GDM1 (cell line): ENCODE measurements at regions not wholly inside any gene's neighbourhood (a gene's known extent, or its start where the extent isn't known, plus 50 kb on each side); places are given as distances from the start of the nearest gene placed in this dataset.

Experiments used
- DNase-seq: peaks from one replicate; lab custom pipeline; 2025; lab: John Stamatoyannopoulos, UW

- no peak for DNase-seq
Measured at GRCh38 chr4:22949161-22949855, 256.6 kb downstream of the GBA3 start.

GRCh38 chr4:22947851-22948250 lies 255.1 kb downstream of the GBA3 start:
- no peak for DNase-seq

DNA sequence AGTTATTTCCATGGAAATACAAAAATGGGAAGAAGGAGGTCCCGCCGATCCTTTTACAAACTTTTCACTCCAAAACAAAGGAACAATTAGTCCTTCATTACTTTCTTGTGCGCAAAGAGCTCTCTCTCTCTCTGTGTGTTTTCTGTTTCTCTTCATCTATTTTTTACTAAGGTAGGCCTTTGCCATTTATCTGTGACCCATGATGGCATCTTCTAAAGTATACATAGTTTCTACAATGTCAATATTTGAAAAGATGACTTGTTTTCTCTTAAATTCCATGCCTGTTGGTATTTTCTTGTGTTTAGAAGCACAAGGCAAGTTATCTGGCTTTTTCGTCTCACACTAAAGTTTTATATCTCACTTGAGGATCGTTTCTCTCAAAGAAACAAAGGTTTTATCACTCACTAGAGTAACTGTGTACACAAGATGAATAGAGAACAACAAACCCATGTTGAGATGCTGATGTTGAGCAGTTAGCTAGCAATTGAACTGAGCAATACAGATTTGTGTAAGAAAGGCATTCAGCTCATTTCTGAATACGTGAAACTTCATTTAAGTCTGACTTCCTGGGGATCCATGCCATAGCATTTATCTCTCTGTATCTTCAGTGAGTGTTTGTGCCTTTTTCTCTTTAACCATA lies 250.3 kb downstream of the GBA3 start:
- no peak for DNase-seq

- no peak for DNase-seq
Measured at GRCh38 chr4:22941688-22942375, 249.1 kb downstream of the GBA3 start.

- no peak for DNase-seq
Measured at GRCh38 chr4:22932326-22932725, 239.6 kb downstream of the GBA3 start.

DNA sequence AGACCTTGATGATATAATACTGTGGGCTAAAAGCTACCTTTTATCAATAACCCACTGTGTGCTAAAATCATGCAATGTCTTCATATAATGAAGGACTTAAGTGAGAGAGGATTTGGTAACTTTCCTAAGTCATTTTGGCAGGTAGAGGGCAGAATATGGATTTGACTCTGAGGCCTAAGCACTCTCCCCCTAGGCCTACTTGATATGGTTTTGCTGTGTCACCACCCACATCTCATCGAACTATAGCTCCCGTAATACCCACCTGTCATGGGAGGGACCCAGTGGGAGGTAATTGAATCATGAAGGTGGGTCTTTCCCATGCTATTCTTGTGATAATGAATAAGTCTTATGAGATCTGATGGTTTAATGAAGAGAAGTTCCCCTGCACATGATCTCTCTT lies 229.7 kb downstream of the GBA3 start:
- DNase-seq = no peak

DNA sequence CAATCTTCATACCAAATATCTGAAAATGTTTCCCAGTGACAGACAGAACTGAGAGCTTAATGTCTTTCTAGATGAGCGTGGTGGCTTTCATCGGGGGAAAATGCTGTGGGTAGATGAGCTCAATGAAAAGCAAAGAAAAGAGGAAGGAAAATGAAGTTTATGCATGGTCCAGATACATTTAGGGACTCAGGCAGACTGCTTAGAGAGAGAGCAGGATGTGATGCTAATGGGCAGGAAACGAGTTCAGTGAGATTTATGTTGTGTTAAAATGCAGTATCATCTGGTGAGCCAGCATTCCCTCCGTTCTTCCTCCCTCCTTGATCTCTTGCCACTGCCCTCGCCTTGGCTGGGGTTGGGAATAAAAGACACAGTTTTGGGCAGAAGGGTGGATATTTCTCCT lies 229.2 kb downstream of the GBA3 start:
- peak; percentile 67 for DNase-seq

GRCh38 chr4:22911285-22911684 lies 218.5 kb downstream of the GBA3 start:
- DNase-seq = no peak

GRCh38 chr4:22910200-22910599 lies 217.5 kb downstream of the GBA3 start:
- DNase-seq = no peak

GRCh38 chr4:22906045-22906444 lies 213.3 kb downstream of the GBA3 start:
- no peak for DNase-seq

DNA sequence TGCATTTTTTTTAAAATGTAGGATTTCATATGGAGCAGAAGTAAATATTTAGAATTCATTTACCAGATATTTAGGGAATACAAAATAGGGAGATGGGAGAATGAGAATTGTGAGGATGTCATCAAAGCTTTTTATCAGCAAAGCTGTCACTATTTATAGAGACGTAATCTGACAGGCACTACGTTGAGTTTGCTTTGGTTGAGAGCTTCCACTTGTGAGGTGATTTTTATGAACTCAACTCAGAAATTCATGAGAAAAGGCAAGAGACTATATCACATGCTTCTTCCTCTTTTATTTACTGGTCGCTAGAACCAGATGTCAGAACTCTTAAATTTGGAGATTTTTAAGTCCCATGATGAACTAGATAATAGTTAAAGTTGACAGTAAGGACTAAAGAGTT lies 211.2 kb downstream of the GBA3 start:
- no peak for DNase-seq

DNA sequence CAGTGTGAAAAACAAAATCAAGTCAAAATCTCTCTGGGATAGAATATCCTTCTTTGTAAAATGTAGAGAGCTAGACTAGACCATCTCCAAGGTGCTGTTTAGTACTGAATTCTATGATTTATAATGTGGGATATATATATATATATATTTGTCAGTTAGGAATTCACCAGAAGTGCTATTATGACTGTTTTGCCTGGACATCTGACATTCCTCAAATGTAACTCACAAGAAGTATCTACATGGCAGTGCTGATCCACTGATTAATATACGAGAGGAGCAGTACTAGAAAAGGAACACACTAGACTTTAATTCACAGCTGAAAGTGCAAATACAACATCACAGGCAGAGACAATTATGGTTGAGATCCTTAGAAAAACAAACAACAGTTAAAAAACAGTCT lies 208.9 kb downstream of the GBA3 start:
- no peak for DNase-seq

DNA sequence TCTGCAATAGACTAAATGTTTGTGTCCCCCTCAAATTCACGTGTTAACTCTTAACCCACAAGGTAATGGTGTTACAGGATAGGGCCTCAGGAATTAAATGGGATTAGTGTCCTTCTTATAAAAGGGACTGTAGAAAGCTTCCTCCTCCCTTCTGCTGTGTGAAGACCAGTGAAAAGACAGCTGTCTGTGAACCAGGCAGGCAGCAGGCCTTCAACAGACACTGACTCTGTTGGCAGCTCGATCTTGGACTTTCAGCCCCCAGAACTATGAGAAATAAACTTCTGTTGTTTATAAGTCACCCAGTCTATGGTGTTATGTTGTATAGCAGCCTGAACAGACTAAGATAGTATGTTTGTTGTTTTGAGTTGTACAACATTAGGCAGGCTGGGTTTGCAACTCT lies 208.1 kb downstream of the GBA3 start:
- DNase-seq = no peak

GRCh38 chr4:22897520-22898108 lies 204.9 kb downstream of the GBA3 start:
- DNase-seq = peak; percentile 7

DNA sequence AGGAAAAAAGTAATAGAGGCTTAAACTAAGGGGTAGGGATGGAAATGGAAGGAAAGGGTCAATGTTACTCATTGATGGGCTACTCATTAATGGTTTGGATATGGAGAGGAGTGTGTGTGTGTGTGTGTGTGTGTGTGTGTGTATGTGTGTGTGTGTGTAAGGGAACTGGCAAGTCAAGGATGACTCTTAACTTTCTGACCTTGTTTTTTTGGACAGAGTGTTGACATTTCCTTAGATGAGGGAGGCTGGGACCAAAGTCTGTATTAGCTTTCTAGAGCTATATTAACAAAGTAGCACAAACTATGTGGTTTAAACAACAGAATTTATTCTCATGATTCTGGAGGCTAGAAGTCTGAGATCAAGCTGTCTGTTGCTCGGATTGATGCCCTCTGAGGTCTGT lies 202.7 kb downstream of the GBA3 start:
- no peak for DNase-seq

DNA sequence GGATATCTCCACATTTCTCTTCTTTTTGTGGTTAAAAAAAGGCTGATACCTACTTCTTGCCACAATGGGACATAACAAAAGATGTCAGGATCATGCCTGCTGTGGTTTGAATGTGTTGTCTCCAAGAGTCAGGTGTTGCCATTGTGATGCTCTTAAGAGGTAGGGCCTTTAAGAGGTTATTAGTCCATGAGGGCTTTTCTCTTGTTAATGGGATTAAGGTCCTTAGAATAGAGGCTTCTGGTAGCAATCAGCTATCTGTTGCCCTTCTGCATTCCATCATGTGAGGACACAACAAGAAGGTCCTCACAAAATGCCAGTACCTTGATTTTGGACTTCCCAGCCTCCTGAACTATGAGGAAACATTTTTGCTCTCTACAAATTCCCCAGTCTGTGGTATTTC lies 191.4 kb downstream of the GBA3 start:
- DNase-seq = no peak

DNA sequence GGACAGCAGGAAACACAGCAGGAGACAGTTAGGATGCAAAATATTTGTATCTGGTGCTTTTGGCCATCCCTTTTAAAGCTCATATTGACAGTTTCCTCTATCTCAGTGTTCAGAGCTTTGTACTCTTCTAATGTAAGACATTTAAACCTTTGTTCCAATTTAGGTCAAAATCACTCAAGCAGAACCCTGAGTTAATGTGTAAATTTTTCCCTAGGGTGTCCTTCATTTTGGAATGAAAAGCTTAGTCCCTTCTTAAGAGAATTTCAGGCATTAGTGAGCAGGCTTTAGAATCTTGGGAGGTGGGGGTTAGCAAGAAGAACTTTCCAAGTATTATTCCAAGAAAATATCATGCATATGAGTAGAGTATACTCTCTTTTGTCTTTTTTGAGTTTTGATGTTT lies 188.7 kb downstream of the GBA3 start:
- no peak for DNase-seq

DNA sequence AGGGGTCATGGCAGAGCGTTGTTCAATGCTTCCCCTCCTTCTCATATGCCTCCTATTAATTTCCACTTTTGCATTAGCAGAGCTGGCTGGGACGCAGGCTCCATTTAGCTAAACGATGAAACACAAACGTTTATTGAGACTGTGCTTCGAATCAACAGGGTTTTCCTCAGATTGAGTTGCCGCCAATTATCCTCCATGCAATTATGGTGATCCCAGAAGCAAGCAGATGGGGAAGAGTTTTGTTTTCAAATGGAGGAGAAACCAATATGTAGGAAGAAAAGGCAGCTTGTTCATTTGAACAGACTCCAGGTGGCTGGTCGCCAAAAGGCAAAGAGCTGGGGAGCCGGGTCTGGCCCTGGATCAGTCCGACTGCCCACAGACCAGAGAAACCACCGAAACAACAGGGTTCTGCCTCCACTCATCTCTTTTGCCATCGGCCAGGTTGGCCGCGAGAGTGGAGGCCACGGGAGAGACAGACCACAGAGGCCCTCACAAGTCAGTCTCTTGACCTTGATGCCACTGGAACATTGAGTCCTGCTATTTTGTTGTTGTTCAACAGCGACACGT lies 184.8 kb downstream of the GBA3 start:
- no peak for DNase-seq

GRCh38 chr4:22876270-22876669 lies 183.5 kb downstream of the GBA3 start:
- no peak for DNase-seq

DNA sequence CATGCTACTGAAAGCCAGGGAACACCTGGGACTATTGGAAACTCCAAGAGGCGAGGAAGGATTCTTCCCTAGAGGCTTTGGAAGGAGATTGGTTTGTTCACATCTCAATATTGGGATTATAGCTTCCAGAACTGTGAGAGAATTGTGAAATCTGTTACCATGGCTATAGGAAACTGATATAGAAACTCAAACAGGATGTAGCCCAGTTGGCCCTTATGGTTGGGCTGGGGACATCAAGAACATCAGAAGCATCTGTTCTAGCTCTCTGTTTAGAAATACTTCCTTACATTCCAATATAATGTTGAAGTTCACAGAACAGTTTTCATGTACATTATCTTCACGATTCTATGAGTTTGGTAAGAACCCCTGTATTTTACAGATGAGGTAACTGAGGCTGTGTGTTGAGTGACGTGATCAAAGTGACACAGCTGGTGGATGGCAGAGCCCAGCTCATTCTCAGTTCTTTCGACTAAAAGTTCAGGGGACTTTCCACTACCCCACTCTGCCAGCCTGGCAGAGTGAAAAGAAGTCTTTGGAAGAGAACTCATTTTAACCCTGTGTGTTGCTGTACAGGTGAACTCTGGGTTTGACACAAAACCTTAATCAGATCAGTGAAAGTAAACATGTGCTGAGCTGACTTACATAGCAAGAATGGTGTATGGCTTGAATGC lies 183.0 kb downstream of the GBA3 start:
- DNase-seq = no peak

DNA sequence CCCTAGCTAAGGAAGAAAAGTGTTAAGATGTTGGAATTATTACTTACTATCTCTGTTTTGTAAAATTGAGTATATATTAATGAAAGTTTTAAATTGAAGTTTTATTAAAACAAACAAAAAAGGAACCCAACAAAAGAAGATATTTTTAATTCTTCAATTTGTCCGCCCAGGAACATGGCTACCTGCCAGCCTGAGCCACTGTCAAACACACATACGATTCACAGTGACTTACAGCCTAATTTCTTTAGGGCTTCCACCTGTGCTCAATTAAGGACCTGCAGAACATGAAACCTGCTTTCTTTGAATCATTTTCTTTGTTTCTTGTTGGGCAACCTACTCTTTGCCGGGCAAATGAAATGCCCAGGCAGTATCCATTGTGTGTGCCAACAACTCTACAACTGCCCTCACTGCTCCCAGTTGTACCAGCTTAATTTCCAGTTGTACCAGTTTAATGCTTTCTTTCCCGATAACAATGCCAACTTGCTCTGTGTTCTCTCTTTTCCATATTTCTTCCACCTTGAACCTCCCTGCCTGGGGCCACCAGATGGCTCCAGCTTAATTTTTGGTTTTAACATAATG lies 181.7 kb downstream of the GBA3 start:
- DNase-seq = no peak

GRCh38 chr4:22873899-22874298 lies 181.2 kb downstream of the GBA3 start:
- no peak for DNase-seq
